ENCODE measurements at regions not wholly inside any gene's neighbourhood (a gene's known extent, or its start where the extent isn't known, plus 50 kb on each side); places are given as distances from the start of the nearest gene placed in this dataset.

DNA sequence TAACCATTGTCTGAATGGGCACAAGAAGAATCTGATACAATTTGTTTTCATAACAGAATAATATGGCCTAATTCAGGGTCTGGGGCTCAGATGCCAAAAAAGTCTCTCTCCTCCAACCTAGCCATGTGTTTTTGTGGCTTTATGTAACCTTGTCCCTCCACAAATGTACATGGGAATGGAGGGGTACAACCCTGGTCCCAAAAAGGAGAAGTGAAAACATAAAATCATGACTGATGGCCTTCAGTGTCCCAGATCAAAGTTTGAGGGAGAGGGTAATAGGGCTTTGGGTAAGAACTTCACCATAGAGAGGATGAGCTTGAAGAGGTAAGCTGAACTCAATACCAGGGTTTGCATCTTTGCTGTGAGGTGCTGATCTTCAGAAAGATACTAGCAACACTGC is 136.3 kb upstream of the BACH2 start:
- H3K27ac ChIP-seq, result no peak overlapping the region
- TF ChIP-seq, protein P1, sequence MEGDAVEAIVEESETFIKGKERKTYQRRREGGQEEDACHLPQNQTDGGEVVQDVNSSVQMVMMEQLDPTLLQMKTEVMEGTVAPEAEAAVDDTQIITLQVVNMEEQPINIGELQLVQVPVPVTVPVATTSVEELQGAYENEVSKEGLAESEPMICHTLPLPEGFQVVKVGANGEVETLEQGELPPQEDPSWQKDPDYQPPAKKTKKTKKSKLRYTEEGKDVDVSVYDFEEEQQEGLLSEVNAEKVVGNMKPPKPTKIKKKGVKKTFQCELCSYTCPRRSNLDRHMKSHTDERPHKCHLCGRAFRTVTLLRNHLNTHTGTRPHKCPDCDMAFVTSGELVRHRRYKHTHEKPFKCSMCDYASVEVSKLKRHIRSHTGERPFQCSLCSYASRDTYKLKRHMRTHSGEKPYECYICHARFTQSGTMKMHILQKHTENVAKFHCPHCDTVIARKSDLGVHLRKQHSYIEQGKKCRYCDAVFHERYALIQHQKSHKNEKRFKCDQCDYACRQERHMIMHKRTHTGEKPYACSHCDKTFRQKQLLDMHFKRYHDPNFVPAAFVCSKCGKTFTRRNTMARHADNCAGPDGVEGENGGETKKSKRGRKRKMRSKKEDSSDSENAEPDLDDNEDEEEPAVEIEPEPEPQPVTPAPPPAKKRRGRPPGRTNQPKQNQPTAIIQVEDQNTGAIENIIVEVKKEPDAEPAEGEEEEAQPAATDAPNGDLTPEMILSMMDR (IDR thresholded peaks at IDR 0.05), result no peak
- TF ChIP-seq ZFX (IDR thresholded peaks at IDR 0.05; ENCODE audit: borderline replicate concordance), result no peak

- no peak for TF ChIP-seq ZFX (IDR thresholded peaks at IDR 0.05; ENCODE audit: borderline replicate concordance)
- TF ChIP-seq, protein P1 (IDR thresholded peaks at IDR 0.05), result no peak
- no peak overlapping the region for H3K27ac ChIP-seq
These were observed 135.6 kb upstream of the BACH2 start for GRCh38 chr6:90432041-90432775.

DNA sequence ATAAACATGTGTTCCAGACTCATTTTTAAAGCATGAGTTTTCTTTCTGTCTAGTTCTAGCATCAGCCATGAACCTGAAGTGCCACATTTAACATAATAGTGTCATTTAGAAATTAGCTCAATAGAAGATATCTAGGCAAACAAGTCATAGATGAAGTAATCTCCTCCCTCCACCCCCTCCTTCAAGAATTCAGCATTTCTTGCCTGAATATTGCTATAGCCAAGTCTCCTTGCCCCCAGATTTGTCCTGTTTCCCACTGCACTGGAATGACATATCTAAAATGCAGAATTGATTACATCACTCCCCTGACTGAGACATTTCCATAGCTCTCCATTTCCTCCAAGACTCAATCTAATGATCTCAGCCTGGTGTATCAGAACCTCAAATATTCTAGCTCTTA is 134.9 kb upstream of the BACH2 start:
- no peak overlapping the region for H3K27ac ChIP-seq
- no peak for TF ChIP-seq ZFX (IDR thresholded peaks at IDR 0.05; ENCODE audit: borderline replicate concordance)
- TF ChIP-seq, protein P1 (IDR thresholded peaks at IDR 0.05), result no peak

GRCh38 chr6:90429713-90430112 is 133.1 kb upstream of the BACH2 start:
- no peak overlapping the region for H3K27ac ChIP-seq
- TF ChIP-seq, protein P1 (IDR thresholded peaks at IDR 0.05), result no peak
- TF ChIP-seq ZFX (IDR thresholded peaks at IDR 0.05; ENCODE audit: borderline replicate concordance), result no peak

GRCh38 chr6:90428514-90428913 is 131.9 kb upstream of the BACH2 start:
- H3K27ac ChIP-seq, result no peak overlapping the region
- TF ChIP-seq, protein P1 (IDR thresholded peaks at IDR 0.05), result no peak
- no peak for TF ChIP-seq ZFX (IDR thresholded peaks at IDR 0.05; ENCODE audit: borderline replicate concordance)

GRCh38 chr6:90425161-90425641 is 128.6 kb upstream of the BACH2 start:
- H3K27ac ChIP-seq, result no peak overlapping the region
- TF ChIP-seq, protein P1 (IDR thresholded peaks at IDR 0.05), result no peak
- no peak for TF ChIP-seq ZFX (IDR thresholded peaks at IDR 0.05; ENCODE audit: borderline replicate concordance)

DNA sequence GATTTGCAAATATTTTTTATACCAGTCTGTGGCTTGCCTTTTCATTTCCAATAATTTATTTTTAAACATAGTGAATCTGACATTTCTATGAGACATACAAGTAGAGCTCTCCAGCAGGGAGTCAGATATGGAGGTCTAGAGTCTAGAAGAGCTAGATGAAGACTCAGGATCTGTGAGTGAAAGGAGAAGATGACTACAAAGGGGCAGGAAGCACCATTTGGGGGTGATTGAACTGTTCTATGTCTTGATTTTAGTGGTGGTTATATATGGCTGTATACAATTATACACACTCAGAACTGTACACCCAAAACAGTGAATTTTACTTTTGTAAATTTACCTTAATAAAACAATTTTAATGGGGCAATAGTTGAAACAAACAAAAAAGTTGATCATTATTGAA is 127.9 kb upstream of the BACH2 start:
- no peak overlapping the region for H3K27ac ChIP-seq

More for the DNA sequence above, 127.9 kb upstream of the BACH2 start:
- no peak for TF ChIP-seq ZFX (IDR thresholded peaks at IDR 0.05; ENCODE audit: borderline replicate concordance)
- TF ChIP-seq, protein P1 (IDR thresholded peaks at IDR 0.05), result no peak

All from 22Rv1 (cell line).